ENCODE measurements at regions not wholly inside any gene's neighbourhood (a gene's known extent, or its start where the extent isn't known, plus 50 kb on each side); places are given as distances from the start of the nearest gene placed in this dataset.
"Not testable (repeated sequence)": the region's sequence is repeated elsewhere in the genome, so short reads cannot be mapped to it uniquely, and the experiment has no call there.

- no peak for DNase-seq (ENCODE audit: low read depth)
Measured at GRCh38 chr12:127445581-127446139, 821.3 kb upstream of the TMEM132C start.

- DNase-seq (ENCODE audit: low read depth), result no peak
Measured at GRCh38 chr12:127448906-127449305, 818.1 kb upstream of the TMEM132C start.

- DNase-seq (ENCODE audit: low read depth), result no peak
Measured at GRCh38 chr12:127450826-127451225, 816.1 kb upstream of the TMEM132C start.

GRCh38 chr12:127455347-127456265, 811.4 kb upstream of the TMEM132C start:
- DNase-seq (ENCODE audit: low read depth), result no peak

- DNase-seq (ENCODE audit: low read depth), result no peak
Measured at GRCh38 chr12:127457726-127458125, 809.2 kb upstream of the TMEM132C start.

GRCh38 chr12:127459166-127459565, 807.8 kb upstream of the TMEM132C start:
- no peak for DNase-seq (ENCODE audit: low read depth)

GRCh38 chr12:127459687-127460086, 807.3 kb upstream of the TMEM132C start:
- DNase-seq (ENCODE audit: low read depth), result no peak

- DNase-seq (ENCODE audit: low read depth), result no peak
Measured at GRCh38 chr12:127463237-127463636, 803.7 kb upstream of the TMEM132C start.

- DNase-seq (ENCODE audit: low read depth), result no peak
Measured at GRCh38 chr12:127469331-127469730, 797.6 kb upstream of the TMEM132C start.

GRCh38 chr12:127473766-127474165, 793.2 kb upstream of the TMEM132C start:
- DNase-seq (ENCODE audit: low read depth), result no peak

- no peak for DNase-seq (ENCODE audit: low read depth)
Measured at GRCh38 chr12:127479256-127479655, 787.7 kb upstream of the TMEM132C start.

GRCh38 chr12:127480775-127481314, 786.1 kb upstream of the TMEM132C start:
- DNase-seq (ENCODE audit: low read depth), result no peak

- no peak for DNase-seq (ENCODE audit: low read depth)
Measured at GRCh38 chr12:127482950-127483349, 784.0 kb upstream of the TMEM132C start.

GRCh38 chr12:127485528-127485927, 781.4 kb upstream of the TMEM132C start:
- no peak for DNase-seq (ENCODE audit: low read depth)

- no peak for DNase-seq (ENCODE audit: low read depth)
Measured at GRCh38 chr12:127487031-127487430, 779.9 kb upstream of the TMEM132C start.

- no peak for DNase-seq (ENCODE audit: low read depth)
Measured at GRCh38 chr12:127489061-127489460, 777.9 kb upstream of the TMEM132C start.

- no peak for DNase-seq (ENCODE audit: low read depth)
Measured at GRCh38 chr12:127494961-127495915, 771.7 kb upstream of the TMEM132C start.

- no peak for DNase-seq (ENCODE audit: low read depth)
Measured at GRCh38 chr12:127496255-127496654, 770.7 kb upstream of the TMEM132C start.

- DNase-seq (ENCODE audit: low read depth), result no peak
Measured at GRCh38 chr12:127500512-127501035, 766.4 kb upstream of the TMEM132C start.

- no peak for DNase-seq (ENCODE audit: low read depth)
Measured at GRCh38 chr12:127501916-127502315, 765.1 kb upstream of the TMEM132C start.

GRCh38 chr12:127503246-127503645, 763.7 kb upstream of the TMEM132C start:
- no peak for DNase-seq (ENCODE audit: low read depth)

GRCh38 chr12:127503996-127504395, 763.0 kb upstream of the TMEM132C start:
- not testable (repeated sequence) for DNase-seq (ENCODE audit: low read depth)
